ENCODE measurements at regions not wholly inside any gene's neighbourhood (a gene's known extent, or its start where the extent isn't known, plus 50 kb on each side); places are given as distances from the start of the nearest gene placed in this dataset. TPM values are rescaled to one million over a fixed set of nuclear protein-coding genes. Genes with fewer than 3 reads are reported as not detected.

Small RNA genes lying in the stretch of these regions (small RNA-seq; reads per million reads assigned to genes)
- gene RNU1-23P = not detected

Measured in thyroid gland (tissue), 1 donor.